Erythroblast (primary cell): ENCODE measurements at regions not wholly inside any gene's neighbourhood (a gene's known extent, or its start where the extent isn't known, plus 50 kb on each side); places are given as distances from the start of the nearest gene placed in this dataset.

Experiments
- DNase-seq, 2 experiments: peaks; one replicate each; lab custom pipeline; 2025; lab: John Stamatoyannopoulos, UW
- GATA1 ChIP-seq: IDR thresholded peaks from 2 replicates; pipeline ENCODE4 v1.6.1; 2011; ENCODE audit warnings: low read depth, mild to moderate bottlenecking, control low read depth, low read length, moderate library complexity
- POLR2A ChIP-seq: IDR thresholded peaks from 2 replicates; pipeline ENCODE4 v1.6.1; 2011; ENCODE audit warnings: mild to moderate bottlenecking, low read length

DNA sequence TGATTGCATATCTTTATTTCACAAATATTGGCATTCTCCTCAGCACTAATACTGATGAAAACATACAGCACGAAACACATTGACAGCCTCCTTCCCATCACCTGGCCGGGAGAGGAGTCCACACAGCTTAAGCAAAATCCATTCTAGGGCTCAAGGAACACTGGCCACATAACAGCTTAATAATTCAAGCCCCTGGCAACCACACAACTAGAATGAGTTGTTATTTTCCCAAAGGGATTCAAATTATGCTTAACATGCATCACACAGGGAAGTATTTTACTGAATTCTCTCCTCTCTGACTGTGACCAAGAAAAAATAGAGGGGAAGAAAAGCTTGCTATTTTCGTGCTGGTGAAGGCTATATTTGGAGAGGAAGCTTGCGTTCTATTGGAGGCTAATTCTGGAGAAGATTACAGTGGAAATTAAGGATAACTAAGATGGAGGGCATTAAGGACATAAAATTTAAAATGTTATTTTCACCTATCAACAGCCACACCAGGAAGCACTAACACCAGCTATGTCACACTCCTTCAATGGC is 198.5 kb downstream of the ADGRG6 start:
- no peak for DNase-seq
- TF ChIP-seq GATA1 (no peak), POLR2A (no peak)

- no peak for DNase-seq
- no peak for TF ChIP-seq GATA1
- no peak for TF ChIP-seq POLR2A
Observed at GRCh38 chr6:142501795-142502194, 200.0 kb downstream of the ADGRG6 start.

- no peak for DNase-seq
- no peak for TF ChIP-seq POLR2A
- no peak for TF ChIP-seq GATA1
Observed at GRCh38 chr6:142507065-142507464, 205.3 kb downstream of the ADGRG6 start.

GRCh38 chr6:142510211-142510610 is 208.4 kb downstream of the ADGRG6 start:
- no peak for DNase-seq
- TF ChIP-seq GATA1 (no peak), POLR2A (no peak)

DNA sequence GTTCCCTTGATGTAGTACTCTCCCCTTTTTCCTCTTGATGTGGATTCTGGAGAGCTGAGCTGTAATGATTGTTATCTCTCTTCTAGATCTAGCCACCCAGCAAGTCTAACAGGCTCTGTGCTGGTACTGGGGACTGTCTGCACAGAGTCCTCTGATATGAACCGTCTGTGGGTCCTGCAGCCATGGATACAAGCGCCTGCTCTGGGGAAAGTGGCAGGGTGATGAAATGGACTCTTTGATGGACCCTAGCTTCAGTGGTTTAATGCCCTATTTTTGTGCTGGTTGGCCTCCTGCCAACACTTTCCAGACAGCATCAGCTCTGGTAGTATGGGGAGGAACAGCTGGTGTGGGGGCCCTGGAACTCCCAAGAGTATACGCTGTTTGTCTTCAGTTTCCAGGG is 216.3 kb downstream of the ADGRG6 start:
- TF ChIP-seq POLR2A (no peak), GATA1 (no peak)
- no peak for DNase-seq

DNA sequence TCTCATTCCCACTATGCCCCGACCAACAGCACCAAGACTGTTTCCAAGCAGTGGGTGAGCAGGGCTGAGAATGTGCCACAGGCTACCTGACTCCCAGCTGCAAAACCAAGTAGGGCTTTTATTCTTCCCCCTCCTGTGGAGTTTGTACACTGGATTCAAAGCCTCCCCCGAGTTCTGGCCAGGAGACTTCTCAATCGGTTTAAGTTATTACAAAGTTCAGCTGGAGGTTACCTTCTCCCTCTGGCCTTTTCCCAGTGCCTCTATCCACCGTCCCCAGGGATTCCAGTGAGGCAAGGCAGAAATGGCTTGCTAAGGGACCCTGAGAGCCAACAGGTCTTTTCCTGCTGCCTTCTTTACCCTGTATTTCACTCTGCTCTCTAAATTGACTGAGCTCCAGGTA is 217.0 kb downstream of the ADGRG6 start:
- TF ChIP-seq POLR2A (no peak), GATA1 (no peak)
- no peak for DNase-seq

DNA sequence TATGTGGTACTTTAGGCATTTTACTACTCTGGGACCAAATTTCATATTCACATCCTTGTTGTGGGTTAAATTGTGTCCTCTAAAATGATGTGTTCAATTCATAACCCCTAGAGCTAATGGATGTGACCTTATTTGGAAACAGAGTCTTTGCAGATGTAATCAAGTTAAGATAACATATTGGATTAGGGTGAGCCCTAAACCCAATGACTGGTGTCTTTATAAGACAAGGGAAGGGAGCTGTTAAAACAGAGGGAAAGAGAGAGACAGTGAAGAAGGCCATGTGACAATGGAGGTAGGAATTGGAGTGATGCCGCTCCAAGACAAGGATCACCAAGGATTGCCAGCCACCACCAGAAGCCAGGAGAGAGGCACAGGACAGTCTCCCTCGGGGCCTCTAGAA is 220.0 kb downstream of the ADGRG6 start:
- TF ChIP-seq POLR2A (no peak), GATA1 (no peak)
- DNase-seq, result no peak

DNA sequence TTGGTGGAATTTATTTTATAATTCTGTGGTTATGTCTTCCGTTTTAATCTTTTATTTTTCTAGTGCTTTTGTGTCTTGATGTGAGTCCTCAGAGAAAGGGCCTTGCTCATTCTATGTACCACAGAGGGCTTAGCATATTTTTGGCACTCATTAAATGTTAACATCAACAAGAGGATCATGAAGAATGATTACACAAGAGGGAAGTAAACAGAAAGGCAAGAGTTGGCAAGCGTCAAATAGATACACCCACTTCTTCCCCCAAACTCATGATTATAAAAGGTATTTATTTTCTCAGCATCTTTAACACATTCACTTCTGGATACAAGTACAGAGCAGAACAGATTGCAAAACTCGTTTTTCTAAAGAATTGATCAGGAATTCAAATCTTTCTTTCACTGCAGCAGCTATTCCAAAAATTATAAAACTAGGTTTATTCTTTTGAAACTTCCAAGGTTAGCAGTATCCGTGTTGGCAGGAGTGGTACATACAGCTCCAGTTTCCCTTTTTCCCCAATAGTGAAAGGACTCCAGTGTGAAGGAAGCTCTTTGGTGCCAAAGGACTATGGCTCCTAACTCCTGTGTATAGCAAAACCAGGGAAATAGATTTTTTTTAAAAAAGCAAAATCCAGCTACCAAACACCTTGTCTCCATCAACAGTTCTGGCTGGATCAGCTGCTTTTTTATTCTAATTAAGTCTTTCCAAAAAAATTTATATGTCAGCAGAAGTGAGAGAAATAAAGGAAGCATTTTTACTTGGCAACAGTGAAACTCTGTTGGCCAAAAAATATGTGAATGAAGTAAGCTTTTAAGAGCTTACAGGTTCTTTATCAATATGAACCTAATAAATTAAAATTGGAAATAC is 221.9 kb downstream of the ADGRG6 start:
- no peak for TF ChIP-seq POLR2A
- TF ChIP-seq GATA1, result no peak
- no peak for DNase-seq

DNA sequence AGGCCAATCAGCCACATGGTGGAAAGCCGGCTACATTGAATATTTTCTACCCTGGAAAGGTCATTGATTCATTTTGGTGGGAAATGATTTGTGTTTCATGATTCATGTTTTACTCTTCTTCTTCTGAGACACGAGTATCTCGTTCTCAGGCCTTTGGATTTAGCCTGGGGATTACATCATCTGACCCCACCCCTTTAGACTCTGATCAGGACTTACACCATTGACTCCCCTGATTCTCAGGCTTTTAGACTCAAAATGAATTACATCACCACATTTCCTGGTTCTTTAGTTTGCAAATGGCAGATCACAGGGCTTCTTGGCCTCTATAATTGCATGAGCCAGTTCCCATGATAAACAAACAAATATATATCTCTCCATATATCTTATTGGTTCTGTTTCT is 228.8 kb downstream of the ADGRG6 start:
- no peak for DNase-seq
- TF ChIP-seq GATA1 (no peak), POLR2A (no peak)

GRCh38 chr6:142531727-142532126 is 229.9 kb downstream of the ADGRG6 start:
- no peak for DNase-seq
- TF ChIP-seq POLR2A (no peak), GATA1 (no peak)

DNA sequence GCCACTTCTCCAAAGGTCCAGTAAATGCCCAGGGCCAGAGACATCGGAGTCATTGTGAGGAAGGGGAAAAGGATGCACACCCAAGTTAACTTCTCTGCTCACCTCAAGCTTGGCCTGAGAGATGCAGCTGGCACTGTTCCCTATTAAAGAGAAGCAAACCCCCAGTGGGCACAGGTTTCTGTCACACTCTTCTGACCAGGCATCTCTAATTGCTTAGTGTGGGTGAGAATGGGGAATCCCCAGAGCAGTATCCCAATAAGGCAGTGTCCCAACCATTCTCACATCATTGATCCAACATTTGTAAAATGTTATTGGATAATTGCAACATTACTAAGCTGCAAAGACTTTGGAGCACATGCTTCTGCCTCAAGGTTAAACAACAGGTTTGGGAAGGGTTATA is 232.3 kb downstream of the ADGRG6 start:
- TF ChIP-seq POLR2A (no peak), GATA1 (no peak)
- DNase-seq, result no peak

- TF ChIP-seq POLR2A (no peak), GATA1 (no peak)
- DNase-seq, result no peak
Observed at GRCh38 chr6:142534484-142534883, 232.7 kb downstream of the ADGRG6 start.

DNA sequence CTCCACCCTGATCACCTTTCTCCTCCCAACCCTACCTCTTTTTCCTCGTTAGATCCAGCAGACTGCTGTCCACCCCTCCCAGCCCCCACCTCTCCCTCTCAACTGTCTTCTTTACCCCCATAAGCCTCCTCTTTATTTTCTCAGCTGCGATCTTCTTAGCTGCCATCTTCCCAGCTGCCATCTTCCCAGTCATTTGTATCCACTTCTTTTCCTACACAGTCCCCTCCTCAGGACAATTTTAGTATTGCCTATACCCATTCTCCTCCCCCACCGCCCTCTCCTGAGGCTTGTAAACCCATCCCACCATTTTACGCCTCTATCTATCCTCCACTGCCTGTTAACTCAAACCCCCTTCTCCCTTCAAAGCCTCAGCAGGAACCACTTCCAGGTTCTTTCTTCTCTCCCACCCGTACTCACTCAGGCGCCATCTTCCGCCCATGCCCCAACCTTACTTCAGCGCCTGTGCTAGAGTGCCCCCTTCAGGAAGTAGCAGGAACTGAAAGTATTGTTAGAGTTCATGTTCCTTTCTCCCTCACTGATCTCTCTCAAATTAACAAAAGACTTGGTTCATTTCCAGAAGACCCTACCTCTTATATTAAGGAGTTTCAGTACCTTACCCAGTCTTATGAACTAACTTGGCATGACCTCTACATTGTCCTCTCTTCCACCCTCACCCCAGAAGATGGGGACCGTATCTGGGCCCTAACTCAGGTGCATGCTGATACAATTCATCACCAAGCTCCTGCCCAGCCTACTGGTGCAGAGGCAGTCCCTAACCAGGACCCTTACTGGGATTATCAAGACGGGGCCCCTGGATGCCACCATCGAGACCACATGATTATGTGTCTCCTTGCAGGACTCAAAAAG is 236.0 kb downstream of the ADGRG6 start:
- DNase-seq, result peak; percentile 28 to 44
- TF ChIP-seq POLR2A (no peak), GATA1 (no peak)
